Esophagus muscularis mucosa (tissue), 4 donors: ENCODE measurements at regions not wholly inside any gene's neighbourhood (a gene's known extent, or its start where the extent isn't known, plus 50 kb on each side); places are given as distances from the start of the nearest gene placed in this dataset.

Experiments
- CTCF ChIP-seq, 3 experiments: fragments of 200-600 bp in 2 of 3; fragments of 450-650 bp in 1 of 3; sonication (generic) in 2 of 3; IDR thresholded peaks; one replicate each; pipeline ENCODE4 v1.5.1; 2017 to 2019; ENCODE audit warnings: antibody characterized with exemption in 3 of 3, mild to moderate bottlenecking in 2 of 3, moderate library complexity in 1 of 3
- EP300 ChIP-seq: sonication (generic); formaldehyde crosslinking; IDR thresholded peaks from one replicate; pipeline ENCODE4 v1.6.1; 2017; ENCODE audit warnings: antibody characterized with exemption
- POLR2AphosphoS5 ChIP-seq, 2 donors: sonication (generic); formaldehyde crosslinking; IDR thresholded peaks; one replicate each; pipeline ENCODE4 v1.6.1; 2017; ENCODE audit warnings: antibody characterized with exemption in 2 of 2

- TF ChIP-seq EP300 = no peak
- TF ChIP-seq CTCF (IDR thresholded peaks at IDR 0.05) = no peak
- TF ChIP-seq POLR2AphosphoS5 (IDR thresholded peaks at IDR 0.05) = no peak
These were observed 162.8 kb upstream of the PRDX4 start for GRCh38 chrX:23504540-23504884.
